ENCODE measurements at regions not wholly inside any gene's neighbourhood (a gene's known extent, or its start where the extent isn't known, plus 50 kb on each side); places are given as distances from the start of the nearest gene placed in this dataset.
A peak's percentile ranks its signal among the peaks of the same experiment; 100 is the strongest.

GRCh38 chr7:25646726-25647413 is 418.6 kb upstream of the NPVF start:
- Mint-ChIP-seq H3K9me3 (peaks cover 1% of the 10 kb centered on the region), H3K27ac (no peak overlapping the region), H3K27me3 (peaks cover 5% of the 10 kb centered on the region), H3K4me3 (no peak overlapping the region), H3K4me1 (no peaks in the 10 kb centered on the region), H3K36me3 (peaks cover 3% of the 10 kb centered on the region)
- ATAC-seq (ENCODE audit: low read depth), result no peak
- no peak for DNase-seq (ENCODE audit: low spot score in 2 of 2)

GRCh38 chr7:25647872-25648271 is 419.6 kb upstream of the NPVF start:
- no peak for DNase-seq (ENCODE audit: low spot score in 2 of 2)
- Mint-ChIP-seq H3K4me3 (no peak overlapping the region), H3K9me3 (peaks cover 1% of the 10 kb centered on the region), H3K4me1 (no peaks in the 10 kb centered on the region), H3K36me3 (peaks cover 3% of the 10 kb centered on the region), H3K27me3 (peaks cover 5% of the 10 kb centered on the region), H3K27ac (no peak overlapping the region)
- ATAC-seq (ENCODE audit: low read depth), result no peak

- H3K36me3 Mint-ChIP-seq, result no peaks in the 10 kb centered on the region
- H3K27me3 Mint-ChIP-seq, result peaks cover 3% of the 10 kb centered on the region
- DNase-seq (ENCODE audit: low spot score in 2 of 2) (no peak), ATAC-seq (ENCODE audit: low read depth) (no peak)
- H3K27ac Mint-ChIP-seq, result no peak overlapping the region
- no peak overlapping the region for H3K4me3 Mint-ChIP-seq
- peaks cover 12% of the 10 kb centered on the region for H3K4me1 Mint-ChIP-seq
- no peaks in the 10 kb centered on the region for H3K9me3 Mint-ChIP-seq
Measured at GRCh38 chr7:25652366-25652765, 424.1 kb upstream of the NPVF start.

- Mint-ChIP-seq H3K4me3 (no peak overlapping the region), H3K36me3 (no peaks in the 10 kb centered on the region), H3K27ac (no peak overlapping the region), H3K27me3 (peaks cover 6% of the 10 kb centered on the region), H3K9me3 (no peaks in the 10 kb centered on the region), H3K4me1 (peaks cover 12% of the 10 kb centered on the region)
- ATAC-seq (ENCODE audit: low read depth), result no peak
- no peak for DNase-seq (ENCODE audit: low spot score in 2 of 2)
Measured at GRCh38 chr7:25653384-25653783, 425.1 kb upstream of the NPVF start.

- ATAC-seq (ENCODE audit: low read depth) (peak; percentile 21), DNase-seq (ENCODE audit: low spot score in 2 of 2) (no peak)
- Mint-ChIP-seq H3K36me3 (no peaks in the 10 kb centered on the region), H3K27ac (no peak overlapping the region), H3K4me3 (no peak overlapping the region), H3K9me3 (no peaks in the 10 kb centered on the region), H3K4me1 (peaks cover 12% of the 10 kb centered on the region), H3K27me3 (peaks cover 4% of the 10 kb centered on the region)
Measured at GRCh38 chr7:25656071-25656470, 427.8 kb upstream of the NPVF start.

GRCh38 chr7:25656581-25657026 is 428.3 kb upstream of the NPVF start:
- no peaks in the 10 kb centered on the region for H3K36me3 Mint-ChIP-seq
- DNase-seq (ENCODE audit: low spot score in 2 of 2) (no peak), ATAC-seq (ENCODE audit: low read depth) (no peak)
- H3K27me3 Mint-ChIP-seq, result peaks cover 4% of the 10 kb centered on the region
- H3K4me3 Mint-ChIP-seq, result no peak overlapping the region
- peaks cover 12% of the 10 kb centered on the region for H3K4me1 Mint-ChIP-seq
- no peak overlapping the region for H3K27ac Mint-ChIP-seq
- no peaks in the 10 kb centered on the region for H3K9me3 Mint-ChIP-seq

GRCh38 chr7:25658375-25658774 is 430.1 kb upstream of the NPVF start:
- DNase-seq (ENCODE audit: low spot score in 2 of 2), result no peak
- ATAC-seq (ENCODE audit: low read depth), result no peak
- Mint-ChIP-seq H3K36me3 (no peaks in the 10 kb centered on the region), H3K9me3 (no peaks in the 10 kb centered on the region), H3K4me1 (peaks cover 11% of the 10 kb centered on the region), H3K27me3 (peaks cover 4% of the 10 kb centered on the region), H3K4me3 (no peak overlapping the region), H3K27ac (no peak overlapping the region)

GRCh38 chr7:25659841-25660240 is 431.6 kb upstream of the NPVF start:
- Mint-ChIP-seq H3K36me3 (no peaks in the 10 kb centered on the region), H3K27me3 (peaks cover 6% of the 10 kb centered on the region), H3K4me3 (no peak overlapping the region), H3K4me1 (peaks cover 9% of the 10 kb centered on the region), H3K9me3 (no peaks in the 10 kb centered on the region), H3K27ac (no peak overlapping the region)
- no peak for ATAC-seq (ENCODE audit: low read depth)
- no peak for DNase-seq (ENCODE audit: low spot score in 2 of 2)

GRCh38 chr7:25662841-25663800 is 434.8 kb upstream of the NPVF start:
- ATAC-seq (ENCODE audit: low read depth) (no peak), DNase-seq (ENCODE audit: low spot score in 2 of 2) (no peak)
- Mint-ChIP-seq H3K27ac (no peak overlapping the region), H3K4me3 (no peak overlapping the region), H3K4me1 (peaks cover 3% of the 10 kb centered on the region), H3K27me3 (peaks cover 7% of the 10 kb centered on the region), H3K9me3 (no peaks in the 10 kb centered on the region), H3K36me3 (no peaks in the 10 kb centered on the region)

- ATAC-seq (ENCODE audit: low read depth), result no peak
- Mint-ChIP-seq H3K27me3 (peaks cover 9% of the 10 kb centered on the region), H3K36me3 (no peaks in the 10 kb centered on the region), H3K9me3 (no peaks in the 10 kb centered on the region), H3K4me3 (no peak overlapping the region), H3K4me1 (peaks cover 3% of the 10 kb centered on the region), H3K27ac (no peak overlapping the region)
- DNase-seq (ENCODE audit: low spot score in 2 of 2), result no peak
Measured at GRCh38 chr7:25663877-25664276, 435.6 kb upstream of the NPVF start.

GRCh38 chr7:25664593-25664992 is 436.3 kb upstream of the NPVF start:
- Mint-ChIP-seq H3K9me3 (no peaks in the 10 kb centered on the region), H3K4me1 (peaks cover 3% of the 10 kb centered on the region), H3K36me3 (no peaks in the 10 kb centered on the region), H3K4me3 (no peak overlapping the region), H3K27me3 (peaks cover 12% of the 10 kb centered on the region), H3K27ac (no peak overlapping the region)
- DNase-seq (ENCODE audit: low spot score in 2 of 2), result no peak
- no peak for ATAC-seq (ENCODE audit: low read depth)

- Mint-ChIP-seq H3K36me3 (no peaks in the 10 kb centered on the region), H3K27ac (no peak overlapping the region), H3K4me3 (no peak overlapping the region), H3K4me1 (peaks cover 3% of the 10 kb centered on the region), H3K27me3 (peaks cover 12% of the 10 kb centered on the region), H3K9me3 (no peaks in the 10 kb centered on the region)
- ATAC-seq (ENCODE audit: low read depth) (no peak), DNase-seq (ENCODE audit: low spot score in 2 of 2) (no peak)
Measured at GRCh38 chr7:25665374-25665773, 437.1 kb upstream of the NPVF start.

- no peak for DNase-seq (ENCODE audit: low spot score in 2 of 2)
- Mint-ChIP-seq H3K4me3 (no peak overlapping the region), H3K4me1 (peaks cover 3% of the 10 kb centered on the region), H3K27ac (no peak overlapping the region), H3K36me3 (no peaks in the 10 kb centered on the region), H3K9me3 (no peaks in the 10 kb centered on the region), H3K27me3 (peaks cover 14% of the 10 kb centered on the region)
- no peak for ATAC-seq (ENCODE audit: low read depth)
Measured at GRCh38 chr7:25665903-25666670, 437.8 kb upstream of the NPVF start.

- H3K4me1 Mint-ChIP-seq, result peaks cover 3% of the 10 kb centered on the region
- no peak overlapping the region for H3K4me3 Mint-ChIP-seq
- ATAC-seq (ENCODE audit: low read depth), result no peak
- no peak for DNase-seq (ENCODE audit: low spot score in 2 of 2)
- H3K9me3 Mint-ChIP-seq, result no peaks in the 10 kb centered on the region
- peaks cover 14% of the 10 kb centered on the region for H3K27me3 Mint-ChIP-seq
- no peaks in the 10 kb centered on the region for H3K36me3 Mint-ChIP-seq
- no peak overlapping the region for H3K27ac Mint-ChIP-seq
Measured at GRCh38 chr7:25666671-25667060, 438.4 kb upstream of the NPVF start.
